GM18505 (cell line): ENCODE measurements at regions not wholly inside any gene's neighbourhood (a gene's known extent, or its start where the extent isn't known, plus 50 kb on each side); places are given as distances from the start of the nearest gene placed in this dataset.

ENCODE experiments used
- ATAC-seq: cut with Tn5 transposase; IDR thresholded peaks from one replicate; pipeline ENCODE4 v1.9.1; 2021; ENCODE audit not compliant: unreplicated experiment
- POLR2A ChIP-seq: IDR thresholded peaks from 4 replicates; pipeline ENCODE4 v1.6.1; 2011; ENCODE audit warnings: borderline replicate concordance; ENCODE audit not compliant: insufficient read depth, insufficient read length; ENCODE audit errors: extremely low read depth

- TF ChIP-seq POLR2A, result no peak
- ATAC-seq, result no peak
These were observed 400.7 kb downstream of the HRH4 start for GRCh38 chr18:24860978-24861680.

GRCh38 chr18:24862201-24862816, 401.9 kb downstream of the HRH4 start:
- TF ChIP-seq POLR2A, result no peak
- no peak for ATAC-seq

GRCh38 chr18:24868311-24868710, 407.9 kb downstream of the HRH4 start:
- TF ChIP-seq POLR2A, result no peak
- no peak for ATAC-seq

GRCh38 chr18:24868760-24869237, 408.4 kb downstream of the HRH4 start:
- no peak for ATAC-seq
- TF ChIP-seq POLR2A, result no peak

- no peak for ATAC-seq
- no peak for TF ChIP-seq POLR2A
These were observed 408.8 kb downstream of the HRH4 start for GRCh38 chr18:24869285-24869684.

- ATAC-seq, result no peak
- TF ChIP-seq POLR2A, result no peak
These were observed 414.8 kb downstream of the HRH4 start for GRCh38 chr18:24875286-24875685.

GRCh38 chr18:24875777-24876176, 415.3 kb downstream of the HRH4 start:
- no peak for TF ChIP-seq POLR2A
- no peak for ATAC-seq

GRCh38 chr18:24876266-24876665, 415.8 kb downstream of the HRH4 start:
- no peak for ATAC-seq
- TF ChIP-seq POLR2A, result no peak

- TF ChIP-seq POLR2A, result no peak
- no peak for ATAC-seq
These were observed 416.6 kb downstream of the HRH4 start for GRCh38 chr18:24877066-24877465.

GRCh38 chr18:24877546-24877945, 417.1 kb downstream of the HRH4 start:
- no peak for TF ChIP-seq POLR2A
- ATAC-seq, result no peak

GRCh38 chr18:24878289-24878688, 417.9 kb downstream of the HRH4 start:
- no peak for ATAC-seq
- TF ChIP-seq POLR2A, result no peak

GRCh38 chr18:24885276-24885675, 424.8 kb downstream of the HRH4 start:
- TF ChIP-seq POLR2A, result no peak
- ATAC-seq, result no peak

GRCh38 chr18:24894880-24895279, 434.4 kb downstream of the HRH4 start:
- TF ChIP-seq POLR2A, result no peak
- no peak for ATAC-seq

- no peak for ATAC-seq
- no peak for TF ChIP-seq POLR2A
These were observed 437.0 kb downstream of the HRH4 start for GRCh38 chr18:24897461-24897860.
